K562 (cell line): ENCODE measurements at regions not wholly inside any gene's neighbourhood (a gene's known extent, or its start where the extent isn't known, plus 50 kb on each side); places are given as distances from the start of the nearest gene placed in this dataset.

Experiments used
- BDP1 ChIP-seq: IDR thresholded peaks from 3 replicates; pipeline ENCODE4 v1.6.1; 2011; ENCODE audit not compliant: insufficient read length, insufficient read depth
- ELF4 ChIP-seq: fragments of 450-650 bp; formaldehyde crosslinking; IDR thresholded peaks from 2 replicates; pipeline ENCODE4 v1.4.0; 2022; ENCODE audit warnings: missing genetic modification characterization
- FOS ChIP-seq: IDR thresholded peaks from 3 replicates; pipeline ENCODE4 v1.6.1; 2011; ENCODE audit not compliant: insufficient read length; ENCODE audit errors: extremely low read depth
- PHF20 ChIP-seq: fragments of 450-650 bp; IDR thresholded peaks from 2 replicates; pipeline ENCODE4 v1.6.1; 2018; ENCODE audit not compliant: partially characterized antibody
- POLR2A ChIP-seq: fragments of 450-650 bp; conservative IDR thresholded peaks from 2 replicates; pipeline ENCODE4 v1.6.1; 2016
- SMC3 ChIP-seq: conservative IDR thresholded peaks from 2 replicates; pipeline ENCODE4 v1.6.1; 2011; ENCODE audit warnings: low read depth, low read length, improper control_type of control experiment; ENCODE audit not compliant: insufficient read depth
- ZNF263 ChIP-seq: sonication (generic); formaldehyde crosslinking; IDR thresholded peaks from 2 replicates; pipeline ENCODE4 v1.8.0; 2022; ENCODE audit warnings: mild to moderate bottlenecking, missing genetic modification reagents, borderline replicate concordance
- ZNF431 ChIP-seq: sonication (generic); formaldehyde crosslinking; IDR thresholded peaks from 2 replicates; pipeline ENCODE4 v1.8.0; 2022; ENCODE audit warnings: mild to moderate bottlenecking, missing genetic modification reagents
- ZNF589 ChIP-seq: fragments of 200-800 bp; sonication (Bioruptor generic); IDR thresholded peaks from 2 replicates; pipeline ENCODE4 v1.6.1; 2016; ENCODE audit warnings: low read depth, missing genetic modification characterization, missing compliant biosample characterization
- TF ChIP-seq, protein P1 (sequence below): fragments of 250-450 bp; sonication (Bioruptor Pico); IDR thresholded peaks from 2 replicates; pipeline ENCODE4 v1.4.0; 2020
- TF ChIP-seq, protein P2 (sequence below), 3 experiments: IDR thresholded peaks in 2 of 3; conservative IDR thresholded peaks in 1 of 3; 2 replicates each; pipeline ENCODE4 v1.5.1; 2011 to 2012; ENCODE audit warnings: low read length in 3 of 3, mild to moderate bottlenecking in 3 of 3, control low read depth in 2 of 3, improper control_type of control experiment in 1 of 3, inconsistent platforms in 1 of 3, low read depth in 1 of 3, mixed read lengths in 1 of 3, moderate library complexity in 1 of 3; ENCODE audit not compliant: insufficient read depth in 2 of 3
- TF ChIP-seq, protein P3 (sequence below): sonication (generic); formaldehyde crosslinking; IDR thresholded peaks from 2 replicates; pipeline ENCODE4 v1.5.0; 2020; ENCODE audit warnings: missing genetic modification reagents

DNA sequence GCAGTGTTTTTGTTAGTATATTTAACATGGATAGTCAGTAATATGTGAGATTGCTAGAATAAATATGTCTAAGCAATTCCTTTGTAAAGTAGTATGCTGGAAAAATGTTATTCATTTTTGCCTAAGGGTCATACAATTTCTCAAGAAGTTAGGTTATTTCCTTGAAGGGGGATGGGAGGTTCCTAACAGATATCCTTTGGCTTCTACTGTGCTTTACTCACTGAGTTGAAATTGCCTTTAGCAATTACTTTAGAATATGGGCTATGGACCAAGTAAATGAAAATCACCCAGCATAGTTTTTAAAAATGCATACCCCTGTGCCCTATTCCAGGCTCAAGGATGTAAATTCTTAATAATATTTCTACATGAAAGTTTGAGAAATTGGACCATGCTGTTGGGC, 1386.4 kb upstream of the SLC39A10 start:
- TF ChIP-seq ZNF263 (no peak), SMC3 (no peak), ZNF431 (no peak), ZNF589 (CRISPR knock-in tag) (no peak), FOS (no peak), PHF20 (no peak), ELF4 (CRISPR knock-in tag) (no peak), POLR2A (no peak), BDP1 (no peak)
- TF ChIP-seq, protein P1, sequence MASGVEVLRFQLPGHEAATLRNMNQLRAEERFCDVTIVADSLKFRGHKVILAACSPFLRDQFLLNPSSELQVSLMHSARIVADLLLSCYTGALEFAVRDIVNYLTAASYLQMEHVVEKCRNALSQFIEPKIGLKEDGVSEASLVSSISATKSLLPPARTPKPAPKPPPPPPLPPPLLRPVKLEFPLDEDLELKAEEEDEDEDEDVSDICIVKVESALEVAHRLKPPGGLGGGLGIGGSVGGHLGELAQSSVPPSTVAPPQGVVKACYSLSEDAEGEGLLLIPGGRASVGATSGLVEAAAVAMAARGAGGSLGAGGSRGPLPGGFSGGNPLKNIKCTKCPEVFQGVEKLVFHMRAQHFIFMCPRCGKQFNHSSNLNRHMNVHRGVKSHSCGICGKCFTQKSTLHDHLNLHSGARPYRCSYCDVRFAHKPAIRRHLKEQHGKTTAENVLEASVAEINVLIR (CRISPR knock-in tag): no peak
- TF ChIP-seq, protein P2, sequence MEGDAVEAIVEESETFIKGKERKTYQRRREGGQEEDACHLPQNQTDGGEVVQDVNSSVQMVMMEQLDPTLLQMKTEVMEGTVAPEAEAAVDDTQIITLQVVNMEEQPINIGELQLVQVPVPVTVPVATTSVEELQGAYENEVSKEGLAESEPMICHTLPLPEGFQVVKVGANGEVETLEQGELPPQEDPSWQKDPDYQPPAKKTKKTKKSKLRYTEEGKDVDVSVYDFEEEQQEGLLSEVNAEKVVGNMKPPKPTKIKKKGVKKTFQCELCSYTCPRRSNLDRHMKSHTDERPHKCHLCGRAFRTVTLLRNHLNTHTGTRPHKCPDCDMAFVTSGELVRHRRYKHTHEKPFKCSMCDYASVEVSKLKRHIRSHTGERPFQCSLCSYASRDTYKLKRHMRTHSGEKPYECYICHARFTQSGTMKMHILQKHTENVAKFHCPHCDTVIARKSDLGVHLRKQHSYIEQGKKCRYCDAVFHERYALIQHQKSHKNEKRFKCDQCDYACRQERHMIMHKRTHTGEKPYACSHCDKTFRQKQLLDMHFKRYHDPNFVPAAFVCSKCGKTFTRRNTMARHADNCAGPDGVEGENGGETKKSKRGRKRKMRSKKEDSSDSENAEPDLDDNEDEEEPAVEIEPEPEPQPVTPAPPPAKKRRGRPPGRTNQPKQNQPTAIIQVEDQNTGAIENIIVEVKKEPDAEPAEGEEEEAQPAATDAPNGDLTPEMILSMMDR (IDR thresholded peaks at IDR 0.05 in 2 of 3, conservative IDR thresholded peaks at IDR 0.05 in 1 of 3; ENCODE audit: insufficient read depth in 2 of 3, low read depth in 1 of 3, low read length in 3 of 3): no peak
- TF ChIP-seq, protein P3, sequence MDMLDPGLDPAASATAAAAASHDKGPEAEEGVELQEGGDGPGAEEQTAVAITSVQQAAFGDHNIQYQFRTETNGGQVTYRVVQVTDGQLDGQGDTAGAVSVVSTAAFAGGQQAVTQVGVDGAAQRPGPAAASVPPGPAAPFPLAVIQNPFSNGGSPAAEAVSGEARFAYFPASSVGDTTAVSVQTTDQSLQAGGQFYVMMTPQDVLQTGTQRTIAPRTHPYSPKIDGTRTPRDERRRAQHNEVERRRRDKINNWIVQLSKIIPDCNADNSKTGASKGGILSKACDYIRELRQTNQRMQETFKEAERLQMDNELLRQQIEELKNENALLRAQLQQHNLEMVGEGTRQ: no peak
